NCI-H2029 (cell line): ENCODE measurements at regions not wholly inside any gene's neighbourhood (a gene's known extent, or its start where the extent isn't known, plus 50 kb on each side); places are given as distances from the start of the nearest gene placed in this dataset.
A peak's percentile ranks its signal among the peaks of the same experiment; 100 is the strongest.

Experiments
- DNase-seq: peaks from one replicate; lab custom pipeline; 2025; lab: John Stamatoyannopoulos, UW

GRCh38 chr4:187577941-187578480 is 417.6 kb upstream of the ZFP42 start:
- DNase-seq = no peak

DNA sequence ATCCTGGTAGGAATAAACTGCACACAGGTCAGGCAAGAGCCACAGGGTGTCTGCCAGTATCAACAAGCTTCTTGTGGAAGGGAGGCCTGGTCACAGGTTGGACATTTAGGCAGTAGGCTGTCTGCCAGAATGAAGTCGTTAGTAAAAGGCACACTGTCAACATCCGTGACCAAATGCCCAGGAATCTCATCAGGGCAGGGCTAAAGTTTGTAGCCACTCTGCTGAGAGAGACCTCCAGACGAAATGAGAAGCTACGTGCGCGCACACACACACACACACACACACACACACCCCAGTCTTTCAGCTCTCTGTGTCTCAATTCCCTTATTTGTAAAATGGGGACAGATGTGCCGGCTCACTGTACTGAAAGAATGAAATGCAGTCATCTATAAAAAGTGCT is 408.7 kb upstream of the ZFP42 start:
- peak; percentile 28 for DNase-seq

GRCh38 chr4:187598196-187598595 is 397.4 kb upstream of the ZFP42 start:
- DNase-seq = no peak

DNA sequence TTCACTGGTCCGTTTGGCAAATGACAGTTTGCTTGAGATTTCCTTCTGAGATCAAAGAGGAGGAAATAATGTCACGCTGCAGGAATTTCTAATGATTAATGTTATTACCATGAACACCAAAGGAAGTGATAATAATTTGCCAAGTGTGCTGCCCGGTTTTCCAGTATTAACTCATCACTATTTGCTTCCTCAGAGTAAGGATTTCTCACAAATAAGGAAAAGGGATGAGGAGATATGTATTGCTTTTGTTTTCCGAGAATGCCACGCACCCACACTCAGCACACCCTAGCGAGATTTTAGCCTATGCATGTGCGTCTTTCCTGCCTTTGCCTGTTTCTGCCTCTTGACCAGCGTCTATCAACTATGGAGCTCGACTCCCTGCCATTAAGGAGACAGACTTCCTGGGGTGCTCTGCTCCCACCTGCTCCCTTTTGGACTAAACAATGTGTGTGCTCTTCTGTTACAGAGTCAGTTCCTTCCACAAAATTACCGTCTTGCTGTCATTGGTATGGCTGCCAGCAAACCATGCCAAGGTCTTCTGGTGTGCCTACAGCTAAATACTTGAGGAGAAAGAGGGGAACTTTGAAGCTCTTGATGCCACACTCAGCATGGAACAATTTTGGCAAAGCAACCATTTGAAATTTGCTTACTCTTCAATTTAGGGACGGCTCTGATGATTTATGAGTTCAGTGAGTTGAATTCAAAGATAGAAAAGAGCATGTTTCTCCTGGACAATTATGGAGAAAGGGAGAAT is 393.1 kb upstream of the ZFP42 start:
- no peak for DNase-seq

GRCh38 chr4:187603093-187604025 is 392.2 kb upstream of the ZFP42 start:
- no peak for DNase-seq

GRCh38 chr4:187604984-187605383 is 390.6 kb upstream of the ZFP42 start:
- no peak for DNase-seq

GRCh38 chr4:187606581-187606980 is 389.0 kb upstream of the ZFP42 start:
- DNase-seq = peak; percentile 35

DNA sequence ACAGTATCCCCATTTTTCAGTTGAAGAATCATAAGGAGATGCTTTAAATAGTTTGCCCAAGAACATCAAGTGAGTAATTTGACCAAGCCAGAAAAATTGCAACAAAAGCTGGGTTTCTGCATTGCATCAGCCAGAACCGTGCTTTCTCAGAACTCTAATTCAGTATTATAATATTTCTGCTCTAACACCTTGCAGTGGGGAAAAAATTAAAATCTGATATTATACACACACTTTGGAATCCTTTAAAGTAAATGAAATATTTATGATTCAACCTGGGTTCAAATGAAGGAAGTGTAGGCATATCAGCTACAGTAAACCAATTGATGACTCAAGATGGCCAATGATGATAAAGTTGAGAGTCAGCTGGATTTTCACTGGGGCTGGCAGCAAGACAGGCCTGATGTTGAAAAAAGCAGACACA is 387.6 kb upstream of the ZFP42 start:
- DNase-seq = no peak

- DNase-seq = no peak
These were observed 383.3 kb upstream of the ZFP42 start for GRCh38 chr4:187612301-187612700.

- no peak for DNase-seq
These were observed 382.3 kb upstream of the ZFP42 start for GRCh38 chr4:187613089-187613839.

- DNase-seq = no peak
These were observed 379.6 kb upstream of the ZFP42 start for GRCh38 chr4:187615972-187616371.

- DNase-seq = no peak
These were observed 378.5 kb upstream of the ZFP42 start for GRCh38 chr4:187617113-187617512.

- no peak for DNase-seq
These were observed 376.8 kb upstream of the ZFP42 start for GRCh38 chr4:187618701-187619281.

DNA sequence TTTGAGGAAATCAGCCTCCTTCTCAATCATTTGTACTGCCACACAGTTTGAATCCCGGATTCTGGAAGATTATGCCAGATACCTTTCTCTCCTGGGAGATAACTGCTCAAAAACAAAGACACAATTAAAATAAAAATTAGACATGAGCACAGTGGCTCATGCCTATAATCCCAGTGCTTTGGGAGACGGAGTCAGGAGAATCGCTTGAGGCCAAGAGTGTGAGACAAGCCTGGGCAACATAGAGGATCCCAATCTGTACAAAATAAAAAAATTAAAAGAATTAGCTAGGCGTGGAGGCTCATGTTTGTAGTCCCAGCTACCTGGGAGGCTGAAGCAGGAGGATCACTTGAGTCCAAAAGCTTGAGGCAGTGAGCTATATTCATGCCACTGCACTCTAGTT is 376.3 kb upstream of the ZFP42 start:
- no peak for DNase-seq

- DNase-seq = no peak
These were observed 363.1 kb upstream of the ZFP42 start for GRCh38 chr4:187632260-187632995.

- DNase-seq = no peak
These were observed 362.3 kb upstream of the ZFP42 start for GRCh38 chr4:187633245-187633644.

GRCh38 chr4:187656959-187657358 is 338.6 kb upstream of the ZFP42 start:
- no peak for DNase-seq

GRCh38 chr4:187663076-187663475 is 332.5 kb upstream of the ZFP42 start:
- no peak for DNase-seq

DNA sequence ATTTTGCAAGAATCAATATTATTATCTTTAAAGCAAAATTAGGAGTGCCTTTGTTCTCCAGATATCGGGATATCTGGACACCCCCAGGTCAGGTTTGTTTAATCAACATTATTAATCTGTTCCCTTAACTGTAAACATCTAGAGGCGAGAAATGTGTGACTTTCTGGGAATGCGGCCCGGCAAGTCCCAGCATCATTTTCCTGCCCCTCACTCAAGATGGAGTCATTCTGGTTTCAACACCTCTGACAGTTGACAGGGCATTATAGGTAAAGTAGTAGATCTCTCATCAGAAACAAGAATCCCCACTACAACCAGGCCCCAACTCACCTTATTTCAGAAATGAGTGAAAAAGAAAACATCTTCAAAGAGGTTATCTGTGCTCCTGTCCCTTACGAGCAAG is 331.6 kb upstream of the ZFP42 start:
- DNase-seq = no peak

- DNase-seq = no peak
These were observed 330.5 kb upstream of the ZFP42 start for GRCh38 chr4:187665086-187665485.

DNA sequence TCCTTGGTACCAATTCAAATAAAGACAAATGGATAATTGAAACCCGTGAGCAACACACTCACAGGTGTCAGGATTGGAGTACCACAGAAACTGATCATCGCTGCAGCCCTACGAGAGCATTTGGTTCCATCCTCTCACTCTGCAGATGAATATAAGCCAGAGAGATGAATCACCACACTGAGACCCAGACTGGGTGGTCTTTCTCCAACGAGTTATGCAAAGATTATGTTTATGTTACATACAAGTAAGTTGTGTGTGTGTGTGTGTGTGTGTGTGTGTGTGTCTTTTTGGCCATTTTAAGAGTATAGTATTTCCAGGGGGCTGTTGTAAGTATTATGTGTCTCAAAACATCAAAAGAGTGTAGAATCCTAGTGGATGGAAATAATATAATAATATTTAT is 329.5 kb upstream of the ZFP42 start:
- no peak for DNase-seq
